Activated B cell treated with CpG ODN at 0.5 μM for 24 hours (primary cell): ENCODE measurements at regions not wholly inside any gene's neighbourhood (a gene's known extent, or its start where the extent isn't known, plus 50 kb on each side); places are given as distances from the start of the nearest gene placed in this dataset.

ENCODE experiments used
- ATAC-seq: fragments of 200-7000 bp; cut with Tn5 transposase; one replicate; pipeline ENCODE4 v1.10.0; 2021; ENCODE audit warnings: low read depth, mild to moderate bottlenecking, moderate library complexity
- CTCF ChIA-PET: fragments of 350-600 bp; sonication (Branson Sonifier 250); formaldehyde crosslinking; loops from one replicate; lab custom pipeline; 2021; ENCODE audit warnings: antibody characterized with exemption; lab: Charles Lee
- POLR2A ChIA-PET: fragments of 350-600 bp; sonication (Branson Sonifier 250); formaldehyde crosslinking; loops from one replicate; lab custom pipeline; 2021; ENCODE audit warnings: antibody characterized with exemption; lab: Charles Lee
- DNase-seq: peaks from one replicate; pipeline ENCODE4 v3.0.0; 2022
- H3K27ac Mint-ChIP-seq: one replicate; pipeline ENCODE4 v1.8.0; 2020; ENCODE audit warnings: mixed read lengths
- H3K27me3 Mint-ChIP-seq: one replicate; pipeline ENCODE4 v1.8.0; 2021; ENCODE audit warnings: mixed read lengths
- H3K36me3 Mint-ChIP-seq: one replicate; pipeline ENCODE4 v1.8.0; 2021; ENCODE audit warnings: low read depth, mixed read lengths
- H3K4me1 Mint-ChIP-seq: one replicate; pipeline ENCODE4 v1.8.0; 2021; ENCODE audit warnings: mixed read lengths
- H3K4me3 Mint-ChIP-seq: one replicate; pipeline ENCODE4 v1.8.0; 2020; ENCODE audit warnings: mild to moderate bottlenecking, mixed read lengths
- H3K9me3 Mint-ChIP-seq: one replicate; pipeline ENCODE4 v1.8.0; 2020; ENCODE audit warnings: mixed read lengths
- intact Hi-C: fragments of 100-400 bp; cut with micrococcal nuclease; formaldehyde crosslinking; loops from one replicate; pipeline ENCODE4 v1.15.1; 2024
- TF ChIP-seq, protein P1 (sequence below): fragments of 200-600 bp; IDR thresholded peaks from one replicate; pipeline ENCODE4 v1.8.0; 2022; ENCODE audit warnings: antibody characterized with exemption, mild to moderate bottlenecking

DNA sequence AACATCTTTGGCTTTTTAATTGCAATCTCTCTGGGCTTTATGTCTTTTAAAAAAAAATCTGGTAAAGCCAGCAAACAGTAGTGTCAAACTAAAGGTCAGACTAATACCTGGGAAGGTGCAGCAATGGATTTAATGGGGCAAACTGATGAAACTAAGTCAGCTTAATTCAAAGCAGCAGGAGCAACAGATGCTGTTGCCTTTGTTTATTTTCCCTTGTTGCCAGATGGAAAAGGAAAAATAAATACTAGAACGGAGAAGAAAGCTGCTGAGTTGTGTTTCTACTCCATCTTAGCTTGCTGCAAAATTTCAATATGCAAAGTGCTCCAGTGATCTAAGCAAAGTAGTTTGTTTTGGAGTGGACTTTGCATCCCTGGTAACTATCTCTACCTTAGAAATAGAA is 1097.8 kb downstream of the PCDH17 start:
- ChIA-PET POLR2A (no interaction called here), CTCF (no interaction called here)
- no peak overlapping the region for H3K4me3 Mint-ChIP-seq
- DNase-seq (no peak), ATAC-seq (no peak)
- TF ChIP-seq, protein P1, sequence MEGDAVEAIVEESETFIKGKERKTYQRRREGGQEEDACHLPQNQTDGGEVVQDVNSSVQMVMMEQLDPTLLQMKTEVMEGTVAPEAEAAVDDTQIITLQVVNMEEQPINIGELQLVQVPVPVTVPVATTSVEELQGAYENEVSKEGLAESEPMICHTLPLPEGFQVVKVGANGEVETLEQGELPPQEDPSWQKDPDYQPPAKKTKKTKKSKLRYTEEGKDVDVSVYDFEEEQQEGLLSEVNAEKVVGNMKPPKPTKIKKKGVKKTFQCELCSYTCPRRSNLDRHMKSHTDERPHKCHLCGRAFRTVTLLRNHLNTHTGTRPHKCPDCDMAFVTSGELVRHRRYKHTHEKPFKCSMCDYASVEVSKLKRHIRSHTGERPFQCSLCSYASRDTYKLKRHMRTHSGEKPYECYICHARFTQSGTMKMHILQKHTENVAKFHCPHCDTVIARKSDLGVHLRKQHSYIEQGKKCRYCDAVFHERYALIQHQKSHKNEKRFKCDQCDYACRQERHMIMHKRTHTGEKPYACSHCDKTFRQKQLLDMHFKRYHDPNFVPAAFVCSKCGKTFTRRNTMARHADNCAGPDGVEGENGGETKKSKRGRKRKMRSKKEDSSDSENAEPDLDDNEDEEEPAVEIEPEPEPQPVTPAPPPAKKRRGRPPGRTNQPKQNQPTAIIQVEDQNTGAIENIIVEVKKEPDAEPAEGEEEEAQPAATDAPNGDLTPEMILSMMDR: no peak
- H3K36me3 Mint-ChIP-seq: no peaks in the 10 kb centered on the region
- intact Hi-C loops: no loop called here
- no peak overlapping the region for H3K27ac Mint-ChIP-seq
- no peaks in the 10 kb centered on the region for H3K27me3 Mint-ChIP-seq
- H3K9me3 Mint-ChIP-seq: peaks cover 5% of the 10 kb centered on the region
- H3K4me1 Mint-ChIP-seq: no peaks in the 10 kb centered on the region

DNA sequence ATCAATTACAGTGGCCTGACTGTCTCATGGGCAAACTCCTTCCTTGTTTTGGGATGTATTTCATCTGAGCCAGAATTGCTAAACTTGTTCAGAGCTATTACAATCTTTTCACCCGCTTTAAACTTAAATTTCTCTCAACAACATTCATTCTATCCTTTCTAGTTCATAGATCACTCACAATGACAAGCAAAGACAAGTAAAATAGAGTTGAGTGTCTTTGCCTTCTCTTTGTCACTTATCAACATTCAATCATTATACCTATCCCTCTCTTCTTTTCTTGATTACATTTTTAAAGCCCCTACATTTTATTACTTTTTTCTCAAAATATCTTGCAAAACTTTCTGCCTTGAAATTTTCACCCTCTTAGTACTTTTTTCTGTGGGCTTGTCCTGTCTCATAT is 1113.1 kb downstream of the PCDH17 start:
- DNase-seq: no peak
- H3K4me1 Mint-ChIP-seq: no peaks in the 10 kb centered on the region
- no peak overlapping the region for H3K27ac Mint-ChIP-seq
- ChIA-PET CTCF (no interaction called here), POLR2A (no interaction called here)
- H3K36me3 Mint-ChIP-seq: no peaks in the 10 kb centered on the region
- no peak overlapping the region for H3K4me3 Mint-ChIP-seq
- ATAC-seq: no peak
- peaks cover 4% of the 10 kb centered on the region for H3K9me3 Mint-ChIP-seq
- intact Hi-C loops: no loop called here
- TF ChIP-seq, protein P1: no peak
- no peaks in the 10 kb centered on the region for H3K27me3 Mint-ChIP-seq

DNA sequence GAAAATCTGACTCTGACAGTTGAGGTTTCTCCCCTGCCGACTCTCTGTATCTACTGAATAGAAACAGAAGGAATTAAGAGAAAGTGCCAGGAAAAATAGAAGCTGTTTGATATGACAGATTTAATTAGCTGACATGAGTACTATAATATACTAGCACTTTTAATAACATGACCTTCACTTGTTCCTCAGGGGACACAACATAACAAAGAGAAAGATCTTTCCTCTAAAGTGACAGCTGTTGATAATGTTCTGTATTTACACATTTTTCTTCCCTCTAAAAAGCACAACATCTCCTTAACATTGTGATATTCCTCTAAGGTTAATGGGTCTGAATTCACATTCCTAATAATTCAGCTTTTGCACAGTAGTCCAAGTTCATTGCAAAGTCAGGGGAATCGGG is 1136.0 kb downstream of the PCDH17 start:
- Mint-ChIP-seq H3K27me3 (no peaks in the 10 kb centered on the region), H3K27ac (no peak overlapping the region), H3K4me1 (no peaks in the 10 kb centered on the region), H3K9me3 (no peaks in the 10 kb centered on the region), H3K4me3 (no peak overlapping the region), H3K36me3 (no peaks in the 10 kb centered on the region)
- ChIA-PET POLR2A (no interaction called here), CTCF (no interaction called here)
- DNase-seq (no peak), ATAC-seq (no peak)
- intact Hi-C loops: no loop called here
- TF ChIP-seq, protein P1: no peak

DNA sequence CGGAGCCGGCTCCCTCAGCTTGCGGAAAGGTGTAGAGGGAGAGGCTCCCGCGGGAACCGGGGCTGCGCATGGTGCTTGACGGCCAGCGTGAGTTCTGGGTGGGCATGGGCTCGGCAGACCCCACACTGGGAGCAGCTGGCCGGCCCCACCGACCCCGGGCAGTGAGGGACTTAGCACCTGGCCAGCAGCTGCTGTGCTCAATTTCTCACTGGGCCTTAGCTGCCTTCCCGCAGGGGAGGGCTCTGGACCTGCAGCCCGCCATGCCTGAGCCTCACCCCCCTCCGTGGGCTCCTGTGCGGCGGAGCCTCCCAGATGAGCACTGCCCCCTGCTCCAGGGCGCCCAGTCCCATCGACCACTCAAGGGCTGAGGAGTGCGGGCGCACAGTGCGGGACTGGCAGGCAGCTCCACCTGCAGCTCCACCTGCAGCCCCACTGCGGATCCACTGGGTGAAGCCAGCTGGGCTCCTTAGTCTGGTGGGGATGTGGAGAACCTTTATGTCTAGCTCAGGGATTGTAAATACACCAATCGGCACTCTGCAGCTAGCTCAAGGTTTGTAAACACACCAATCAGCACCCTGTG is 1141.8 kb downstream of the PCDH17 start:
- Mint-ChIP-seq H3K36me3 (no peaks in the 10 kb centered on the region), H3K27me3 (no peaks in the 10 kb centered on the region), H3K4me1 (no peaks in the 10 kb centered on the region), H3K4me3 (no peak overlapping the region), H3K27ac (no peak overlapping the region), H3K9me3 (peaks cover 5% of the 10 kb centered on the region)
- DNase-seq (no peak), ATAC-seq (no peak)
- intact Hi-C loops: no loop called here
- ChIA-PET POLR2A (no interaction called here), CTCF (no interaction called here)
- TF ChIP-seq, protein P1: no peak

DNA sequence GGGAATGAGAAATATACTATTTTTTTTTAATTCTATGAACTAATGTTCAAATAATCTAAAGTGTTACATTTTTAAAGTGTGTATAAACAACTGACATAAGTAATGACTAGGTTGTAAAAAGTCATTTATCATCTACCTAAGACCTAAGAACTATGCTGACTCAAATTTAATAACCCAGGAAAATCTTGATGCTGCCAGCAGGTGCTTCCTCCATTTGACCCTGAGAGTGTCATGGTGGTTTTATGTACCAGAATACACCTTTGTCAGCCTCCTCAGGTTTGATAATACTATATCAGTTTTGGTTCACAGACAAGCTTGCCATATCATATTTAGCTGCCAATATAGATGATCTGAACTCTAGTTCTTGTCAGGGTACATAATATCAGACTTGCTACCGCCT is 1151.2 kb downstream of the PCDH17 start:
- ChIA-PET POLR2A (no interaction called here), CTCF (no interaction called here)
- DNase-seq (no peak), ATAC-seq (no peak)
- no peaks in the 10 kb centered on the region for H3K27me3 Mint-ChIP-seq
- no peak overlapping the region for H3K4me3 Mint-ChIP-seq
- intact Hi-C loops: no loop called here
- peaks cover 3% of the 10 kb centered on the region for H3K9me3 Mint-ChIP-seq
- TF ChIP-seq, protein P1: no peak
- no peaks in the 10 kb centered on the region for H3K36me3 Mint-ChIP-seq
- no peaks in the 10 kb centered on the region for H3K4me1 Mint-ChIP-seq
- H3K27ac Mint-ChIP-seq: no peak overlapping the region
